Skin epidermis (tissue), 12 donors: ENCODE measurements at regions not wholly inside any gene's neighbourhood (a gene's known extent, or its start where the extent isn't known, plus 50 kb on each side); places are given as distances from the start of the nearest gene placed in this dataset.
A peak's percentile ranks its signal among the peaks of the same experiment; 100 is the strongest.

ENCODE experiments used
- H3K27ac ChIP-seq, 21 experiments: fragments of 200-600 bp; sonication (generic) in 11 of 21; one replicate each; pipeline ENCODE4 v1.5.0; 2020; ENCODE audit warnings: mild to moderate bottlenecking in 3 of 21, inconsistent platforms in 2 of 21, moderate library complexity in 2 of 21
- H3K4me3 ChIP-seq, 7 experiments: fragments of 200-600 bp; sonication (generic) in 2 of 7; one replicate each; pipeline ENCODE4 v1.5.0; 2020; ENCODE audit warnings: inconsistent platforms in 2 of 7, mild to moderate bottlenecking in 2 of 7, moderate library complexity in 1 of 7

DNA sequence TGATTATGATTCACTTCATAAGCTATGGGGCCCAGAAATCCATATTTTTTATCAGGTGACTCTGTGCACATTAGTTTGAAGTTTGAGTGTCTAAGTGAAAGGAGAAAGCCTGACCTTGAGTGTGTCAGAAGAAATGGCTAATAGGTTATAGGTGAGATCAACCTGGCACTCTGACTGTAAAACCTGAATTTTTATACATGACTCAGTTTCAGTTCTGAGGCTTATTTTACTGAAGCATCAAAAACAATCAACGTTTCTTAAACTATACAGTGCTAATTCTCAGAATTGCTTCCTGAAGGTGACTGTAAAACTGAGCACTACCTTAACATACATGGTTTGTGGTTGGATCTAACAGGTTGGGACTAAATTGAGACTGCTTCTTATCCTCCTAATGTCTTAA lies 159.4 kb upstream of the AHR start:
- peak overlapping the region in 10 of 21 experiments; percentile 2 to 68 (median 44) for H3K27ac ChIP-seq
- no peak overlapping the region for H3K4me3 ChIP-seq

DNA sequence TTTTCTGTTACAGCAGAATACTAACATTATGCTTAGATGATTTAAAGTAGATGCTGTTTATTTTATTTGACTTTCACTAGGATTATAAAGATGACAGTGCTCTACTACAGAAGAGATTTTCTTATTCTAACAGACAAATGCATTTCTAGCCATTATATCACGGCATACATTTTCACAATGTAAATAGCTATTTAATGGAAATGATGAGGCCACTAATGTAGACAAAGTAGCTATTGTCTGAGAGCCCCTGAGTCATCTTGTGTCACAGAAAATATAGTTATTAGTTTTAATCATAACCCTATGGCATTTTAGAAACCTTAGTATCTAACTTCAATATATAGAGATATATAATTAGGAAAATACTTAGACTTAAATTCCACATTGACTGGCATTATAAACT lies 158.0 kb upstream of the AHR start:
- peak overlapping the region in 2 of 21 experiments; percentile 4 to 52 for H3K27ac ChIP-seq
- H3K4me3 ChIP-seq = no peak overlapping the region

DNA sequence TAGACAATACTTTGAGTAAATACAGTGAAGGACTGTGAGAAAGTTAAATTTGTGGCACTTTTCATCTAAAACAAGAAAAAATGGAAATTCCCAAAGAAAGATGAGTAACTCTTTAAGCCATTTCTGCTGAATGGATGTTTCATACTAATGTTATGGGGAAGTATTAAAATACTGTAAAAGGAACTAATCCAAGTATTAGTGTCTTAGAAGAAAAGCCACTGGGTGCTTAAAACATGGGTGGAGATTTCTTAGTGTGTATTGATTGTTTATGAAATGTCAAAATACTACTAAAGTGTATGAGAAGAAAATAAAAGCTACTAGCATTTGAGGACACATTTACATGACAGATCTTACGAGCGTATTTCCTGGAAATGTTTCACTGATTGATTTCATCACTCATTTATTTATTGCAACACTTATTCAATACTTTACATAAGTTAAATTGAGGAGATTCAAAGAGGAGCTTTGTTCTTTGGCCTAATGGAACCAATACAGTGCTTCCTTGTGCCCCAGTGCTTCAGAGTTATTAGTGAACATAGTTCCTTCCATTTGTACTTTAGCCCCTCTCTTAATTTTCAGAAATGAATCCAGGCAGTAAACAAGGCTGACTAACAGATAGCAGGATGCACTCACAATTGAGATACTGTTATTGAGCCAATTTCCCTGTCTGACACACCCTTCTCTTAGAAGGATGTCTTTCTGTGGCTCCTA lies 155.5 kb upstream of the AHR start:
- H3K4me3 ChIP-seq = peak overlapping the region in 1 of 7 experiments; percentile 8
- H3K27ac ChIP-seq = peak overlapping the region in 20 of 21 experiments; percentile 0 to 81 (median 53)

DNA sequence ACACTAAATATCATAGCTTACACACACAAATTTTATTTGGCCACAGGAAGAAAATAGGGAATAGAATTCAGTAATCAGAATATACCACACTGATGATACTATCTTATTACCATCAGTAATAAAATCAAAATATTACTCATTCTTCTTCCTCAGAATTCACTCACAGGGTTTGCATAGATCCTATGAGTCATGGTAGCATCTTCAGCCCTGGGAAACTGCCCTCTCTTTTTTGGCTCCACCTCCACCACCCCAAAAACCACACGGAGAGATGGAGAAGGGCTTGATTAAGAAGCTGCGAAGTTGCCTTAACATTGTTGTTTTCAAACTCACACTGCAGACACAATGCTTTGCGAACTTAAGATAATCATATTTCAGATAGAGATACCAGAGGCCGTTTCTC lies 154.1 kb upstream of the AHR start:
- H3K4me3 ChIP-seq = no peak overlapping the region
- peak overlapping the region in 5 of 21 experiments; percentile 1 to 81 (median 62) for H3K27ac ChIP-seq

DNA sequence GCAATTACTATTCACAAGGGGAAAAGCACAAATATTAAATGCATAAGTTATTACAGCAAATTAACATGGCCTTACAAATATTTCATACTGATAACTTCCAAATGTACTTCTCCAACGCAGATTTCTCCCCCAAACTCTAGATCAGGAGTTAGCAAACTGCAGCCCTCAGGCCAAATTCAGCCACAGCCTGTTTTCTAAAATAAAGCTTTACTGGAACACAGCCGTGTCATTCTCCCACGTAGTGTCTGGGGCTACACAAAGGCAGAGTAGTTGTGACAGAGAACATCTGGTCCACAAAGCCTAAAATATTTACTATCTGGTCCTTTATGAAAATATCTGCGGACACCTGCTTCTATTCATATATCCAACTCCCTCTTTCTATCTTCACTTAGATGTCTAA lies 151.8 kb upstream of the AHR start:
- Histone ChIP-seq H3K27ac (no peak overlapping the region), H3K4me3 (no peak overlapping the region)

DNA sequence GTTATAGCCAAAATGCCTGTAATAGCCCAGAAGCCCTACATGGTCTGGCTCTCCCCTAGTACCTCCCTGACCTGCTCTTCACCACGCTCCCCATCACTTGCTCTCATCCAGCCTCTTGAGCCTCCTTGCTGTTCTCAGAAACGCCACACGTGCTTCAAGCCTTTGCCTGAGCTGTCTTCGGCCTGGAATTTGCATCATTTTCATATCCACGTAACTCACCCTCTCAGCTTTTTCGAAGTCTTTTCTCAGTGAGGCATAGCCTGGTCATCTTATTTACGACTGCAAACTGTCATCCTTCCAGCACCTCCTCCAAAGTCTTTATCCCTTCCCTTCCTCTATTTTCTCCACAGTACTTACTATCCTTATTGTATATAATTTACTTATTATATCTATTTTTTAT lies 151.0 kb upstream of the AHR start:
- H3K27ac ChIP-seq = no peak overlapping the region

DNA sequence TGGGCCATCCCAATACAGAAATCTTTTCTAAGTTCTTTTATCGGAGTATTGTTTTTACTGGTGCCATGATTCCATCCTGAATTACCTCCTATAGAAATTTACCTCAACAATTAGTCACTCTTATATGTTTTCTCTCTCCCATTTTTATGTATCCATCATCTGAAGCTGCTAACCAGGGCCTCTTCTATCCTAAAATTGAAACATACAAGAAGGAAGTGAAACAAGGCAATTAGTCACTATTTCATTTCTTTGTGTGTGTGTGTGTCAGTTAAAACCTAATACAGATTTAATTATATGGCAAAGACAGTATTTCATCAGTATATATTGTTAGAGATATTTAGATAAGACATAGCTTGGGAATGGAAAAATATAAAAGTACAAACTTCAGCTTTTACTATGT lies 148.4 kb upstream of the AHR start:
- H3K4me3 ChIP-seq = no peak overlapping the region
- no peak overlapping the region for H3K27ac ChIP-seq

More for the DNA sequence above, 151.0 kb upstream of the AHR start:
- H3K4me3 ChIP-seq = no peak overlapping the region

DNA sequence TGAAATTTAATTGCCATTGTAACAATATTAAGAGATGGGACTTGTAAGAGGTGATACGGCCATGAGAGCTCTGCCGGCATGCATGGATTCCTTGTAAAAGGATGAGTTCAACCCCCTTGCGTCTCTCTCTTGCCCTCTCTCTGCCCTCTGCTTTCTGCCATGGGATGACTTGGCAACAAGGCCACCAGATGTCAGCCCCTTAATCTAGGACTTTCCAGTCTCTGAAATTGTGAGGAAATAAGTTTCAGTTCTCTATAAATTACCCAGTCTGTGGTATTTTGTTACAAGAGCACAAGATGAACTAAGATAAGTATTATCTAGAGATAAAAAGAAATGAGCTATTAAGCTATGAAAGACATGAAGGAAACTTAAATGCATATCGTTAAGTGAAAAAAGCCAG lies 145.7 kb upstream of the AHR start:
- no peak overlapping the region for H3K4me3 ChIP-seq
- H3K27ac ChIP-seq = peak overlapping the region in 1 of 21 experiments; percentile 17

DNA sequence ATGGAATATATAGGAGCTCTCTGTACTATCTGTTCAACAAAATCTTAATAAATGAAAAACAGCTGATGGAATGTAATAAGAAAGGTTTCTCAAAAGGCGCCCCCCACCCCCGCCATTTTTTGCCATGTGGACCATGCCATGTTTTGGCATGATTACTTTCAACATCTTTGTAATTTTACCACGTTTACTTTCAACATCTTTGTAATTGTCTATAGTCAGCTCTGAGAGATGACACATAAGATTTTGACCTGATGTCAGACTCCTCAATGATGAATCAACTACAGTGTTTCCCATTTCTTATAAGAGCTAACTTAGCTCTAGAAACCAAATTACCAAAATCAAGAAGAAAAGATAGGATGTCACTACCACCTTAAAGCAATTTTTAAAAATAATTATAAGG lies 144.9 kb upstream of the AHR start:
- no peak overlapping the region for H3K27ac ChIP-seq
- no peak overlapping the region for H3K4me3 ChIP-seq

DNA sequence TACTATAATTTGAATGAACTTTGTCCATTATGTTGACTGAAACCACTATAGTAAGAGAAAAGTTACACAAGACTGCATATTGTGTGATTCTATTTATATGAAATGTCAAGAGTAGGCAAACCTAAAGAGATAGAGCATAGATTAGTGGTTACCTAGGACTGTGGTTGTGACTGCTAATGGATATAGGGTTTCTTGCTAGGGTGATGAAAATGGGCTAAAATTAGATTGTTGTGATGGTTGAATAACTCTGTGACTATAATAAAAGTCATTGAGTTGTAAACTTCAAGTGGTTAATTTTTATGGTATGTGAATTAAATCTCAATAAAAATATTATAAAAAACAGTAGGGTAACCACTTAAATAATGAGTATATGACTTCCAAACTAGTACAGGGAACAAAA lies 142.9 kb upstream of the AHR start:
- no peak overlapping the region for H3K27ac ChIP-seq
- H3K4me3 ChIP-seq = no peak overlapping the region

DNA sequence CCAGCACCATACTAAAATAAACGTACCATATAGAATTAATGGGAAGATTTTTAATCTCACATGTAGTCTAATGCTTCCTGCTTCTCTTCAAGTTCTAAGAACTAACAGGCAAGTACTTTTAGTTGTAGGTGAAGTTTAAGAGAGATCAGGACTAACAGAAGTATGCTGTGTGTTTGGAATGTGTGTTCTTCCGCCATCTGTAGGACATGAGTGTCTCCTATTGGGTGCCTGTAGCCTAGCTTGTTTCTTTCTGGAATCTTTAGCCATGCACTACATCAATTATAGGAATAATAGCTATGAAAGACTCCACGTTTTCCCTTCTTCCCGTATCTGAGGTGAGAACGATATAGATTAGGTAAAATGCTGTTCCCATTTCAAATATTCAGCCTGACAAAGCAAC lies 140.2 kb upstream of the AHR start:
- H3K27ac ChIP-seq = no peak overlapping the region
- H3K4me3 ChIP-seq = no peak overlapping the region

DNA sequence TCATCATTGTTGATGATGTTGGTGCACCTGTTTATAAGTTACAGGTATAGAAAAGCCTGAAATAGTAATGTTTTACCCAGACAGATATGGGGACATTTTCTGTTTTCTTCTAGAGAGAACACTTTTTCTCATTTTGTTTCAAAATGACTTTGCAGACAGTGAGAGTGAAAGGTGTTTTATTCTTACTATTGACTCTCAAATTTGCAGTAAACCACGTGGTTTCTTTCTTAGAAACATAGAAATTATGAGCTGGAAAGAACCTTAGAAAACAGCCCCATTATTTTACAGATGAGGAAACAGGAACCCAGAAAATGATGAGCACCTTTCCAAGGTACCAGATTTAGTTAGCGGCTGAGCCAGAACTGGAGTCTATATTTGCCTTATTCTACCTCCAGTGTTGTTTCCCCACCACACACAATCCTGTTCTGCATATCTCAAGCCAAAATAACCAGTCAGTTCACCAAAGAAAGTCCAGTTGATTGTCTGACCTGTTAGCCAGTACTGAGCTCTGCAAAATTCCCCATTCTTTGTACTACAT lies 138.9 kb upstream of the AHR start:
- H3K4me3 ChIP-seq = no peak overlapping the region
- H3K27ac ChIP-seq = no peak overlapping the region

DNA sequence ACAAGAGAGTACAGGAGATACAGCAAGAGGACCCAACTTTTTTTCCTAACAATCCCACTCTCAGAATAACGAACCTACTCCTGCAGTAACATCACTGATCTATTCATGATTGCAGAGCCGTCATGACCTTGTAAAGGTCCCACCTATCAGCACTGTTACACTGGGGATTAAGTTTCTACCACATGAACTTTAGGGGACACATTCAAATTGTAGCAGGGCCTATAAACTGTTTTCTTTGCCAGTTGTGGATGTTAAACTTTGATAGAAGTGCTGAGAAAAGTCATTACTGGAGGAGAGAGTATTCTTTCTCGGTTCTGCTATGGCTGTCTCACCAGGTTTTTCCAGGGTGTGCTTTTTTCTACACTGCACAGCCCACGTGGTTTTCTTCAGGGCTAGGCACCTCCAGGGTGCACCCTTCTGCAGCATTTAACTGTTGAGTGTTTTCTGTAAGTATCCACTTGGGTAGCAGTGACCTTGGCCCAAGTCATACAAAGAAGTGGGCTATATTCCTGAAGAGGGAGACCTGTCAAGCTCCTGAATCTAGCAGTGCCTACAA lies 131.6 kb upstream of the AHR start:
- Histone ChIP-seq H3K4me3 (no peak overlapping the region), H3K27ac (no peak overlapping the region)

DNA sequence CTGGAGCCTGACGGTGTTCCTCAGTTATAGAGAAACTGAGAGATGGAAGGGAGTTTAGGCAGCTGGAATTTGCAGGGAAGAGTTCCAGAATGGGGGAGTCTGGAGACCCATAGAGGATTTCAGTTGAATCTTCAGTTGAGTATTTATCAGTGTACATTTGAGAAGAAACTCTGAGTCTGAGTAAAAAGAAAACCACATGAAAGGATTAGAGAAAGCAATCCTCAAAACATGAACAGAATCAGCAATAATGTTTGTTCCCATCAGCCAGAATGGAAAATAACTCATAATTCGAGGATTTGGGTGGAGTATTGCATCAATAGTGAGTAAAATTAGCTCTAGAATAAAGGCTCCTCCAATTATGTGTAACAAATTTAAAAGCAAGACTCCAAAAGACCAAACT lies 130.0 kb upstream of the AHR start:
- H3K27ac ChIP-seq = no peak overlapping the region
- no peak overlapping the region for H3K4me3 ChIP-seq

DNA sequence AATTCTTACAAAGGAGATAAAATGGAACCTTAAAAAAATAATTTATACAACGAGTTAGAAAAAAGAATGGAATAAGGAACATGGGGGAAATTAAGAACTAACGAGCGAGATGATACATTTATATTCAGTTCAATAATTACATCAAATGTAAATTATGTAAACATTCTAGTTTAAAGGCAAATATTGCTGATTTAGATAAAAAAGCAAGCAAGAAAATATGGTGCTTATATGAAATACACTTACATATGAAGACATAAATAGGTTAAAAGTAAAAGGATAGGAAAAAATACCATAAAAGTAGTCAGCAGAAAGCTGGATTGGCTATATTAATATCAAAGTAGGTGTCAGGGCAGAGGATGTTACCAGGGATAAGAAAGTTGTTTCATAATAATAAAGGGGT lies 127.0 kb upstream of the AHR start:
- H3K27ac ChIP-seq = no peak overlapping the region
- H3K4me3 ChIP-seq = no peak overlapping the region

DNA sequence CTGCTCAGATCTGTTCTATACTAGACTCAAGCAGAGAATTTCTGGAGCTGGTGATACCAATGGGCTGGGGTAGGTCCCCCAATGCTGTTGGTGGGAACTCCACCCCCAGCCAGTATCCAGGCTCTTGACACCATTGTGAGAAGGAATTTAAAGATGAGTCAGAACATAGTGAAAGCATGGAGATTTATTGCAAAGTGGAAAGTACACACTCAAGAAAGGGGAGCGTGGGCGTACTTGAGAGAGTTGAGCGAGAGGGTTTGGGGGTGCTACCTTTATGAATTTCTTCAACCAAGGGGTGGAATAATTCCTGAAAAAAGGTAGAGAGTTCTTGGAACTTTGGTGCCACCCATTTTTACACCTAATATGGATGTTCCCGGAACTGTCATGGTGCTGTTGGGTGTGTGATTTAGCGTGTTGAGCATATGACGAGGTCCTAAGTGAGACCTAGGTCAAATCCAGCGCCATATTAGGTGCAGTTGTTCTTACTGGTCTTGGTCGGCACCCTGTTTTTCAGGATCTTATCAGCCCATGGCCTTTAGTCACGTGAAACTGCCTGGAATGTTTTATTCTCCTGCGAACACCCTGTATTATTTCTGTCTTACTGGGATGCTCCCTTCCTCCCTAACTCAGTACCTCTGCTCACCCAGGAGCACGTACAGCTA lies 122.0 kb upstream of the AHR start:
- Histone ChIP-seq H3K27ac (no peak overlapping the region), H3K4me3 (no peak overlapping the region)

DNA sequence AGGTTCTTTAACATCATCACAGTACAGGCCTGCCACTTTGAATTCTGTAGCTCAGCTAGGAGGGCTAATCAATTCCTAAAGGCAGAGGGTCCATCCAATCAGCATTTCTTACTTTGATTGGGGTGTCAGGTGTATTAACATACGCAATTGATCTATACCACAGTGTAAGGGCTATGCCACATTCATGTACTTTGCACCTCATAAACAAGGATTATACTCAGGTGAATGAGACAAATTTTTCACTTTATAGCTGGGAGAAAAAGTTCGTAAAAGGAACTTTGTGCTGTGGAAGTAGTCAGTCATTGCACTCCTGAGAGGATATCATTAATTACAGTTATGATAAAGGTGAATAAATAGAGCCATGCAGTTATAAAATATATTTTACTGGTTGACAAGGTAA lies 119.9 kb upstream of the AHR start:
- Histone ChIP-seq H3K27ac (no peak overlapping the region), H3K4me3 (no peak overlapping the region)

DNA sequence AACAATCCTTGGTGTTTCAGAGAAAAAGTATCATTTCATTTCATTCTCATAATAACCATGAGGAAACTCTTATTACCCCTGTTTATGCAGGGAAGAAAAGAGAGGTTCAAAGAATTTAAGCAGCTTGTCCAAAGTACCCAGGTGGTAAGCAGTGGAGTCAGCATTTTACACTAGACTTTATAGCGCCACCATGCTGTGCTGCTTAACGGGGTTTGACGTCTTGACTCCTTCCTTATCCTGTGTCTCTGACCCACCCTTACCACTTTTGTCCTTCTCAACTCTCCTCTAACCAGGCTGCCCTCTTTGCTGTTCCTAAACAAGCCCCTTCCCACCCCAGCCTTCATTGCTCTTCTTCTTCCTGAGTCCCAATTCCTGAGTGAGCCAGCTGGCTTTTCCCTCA lies 117.0 kb upstream of the AHR start:
- H3K4me3 ChIP-seq = no peak overlapping the region
- H3K27ac ChIP-seq = no peak overlapping the region

DNA sequence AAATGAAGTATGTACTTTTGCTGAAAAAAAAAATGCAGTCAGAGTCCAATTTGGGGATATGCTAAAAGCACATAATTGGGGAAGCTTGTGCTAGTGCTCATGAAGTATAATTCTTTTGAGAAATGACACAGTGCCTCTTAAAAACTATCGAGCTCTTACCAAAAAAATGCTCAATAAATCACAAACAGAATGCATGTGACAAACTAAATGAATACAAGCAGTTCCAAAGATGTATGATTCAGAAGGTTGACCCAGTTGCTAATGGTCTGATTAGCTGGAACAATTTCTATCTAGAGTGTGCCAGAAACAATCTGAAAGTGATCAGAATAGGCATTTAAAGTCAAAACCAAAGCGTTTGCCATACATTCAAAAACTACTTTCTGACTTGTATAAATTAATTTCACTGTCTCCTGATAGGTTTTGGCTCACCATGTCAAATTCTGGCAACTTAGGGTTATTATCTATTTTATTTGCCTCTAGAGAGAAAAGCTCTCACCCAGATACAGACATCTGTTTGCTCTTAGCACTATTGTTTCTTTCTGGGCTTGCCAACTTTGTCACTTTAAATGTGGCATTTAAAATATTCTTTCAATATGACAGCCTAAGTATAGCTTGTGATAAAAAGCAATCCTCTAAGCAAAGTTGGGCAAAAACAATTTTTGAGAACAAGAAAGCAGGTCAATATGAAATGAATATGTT lies 114.7 kb upstream of the AHR start:
- no peak overlapping the region for H3K4me3 ChIP-seq
- H3K27ac ChIP-seq = peak overlapping the region in 3 of 21 experiments; percentile 35 to 64 (median 38)
